CD4-positive, alpha-beta T cell treated with Interleukin-6 at 100 ng/mL for 8 hours (primary cell): ENCODE measurements at regions not wholly inside any gene's neighbourhood (a gene's known extent, or its start where the extent isn't known, plus 50 kb on each side); places are given as distances from the start of the nearest gene placed in this dataset.

Source experiments
- DNase-seq: peaks from one replicate; pipeline ENCODE4 v3.0.0-alpha.2; 2020; ENCODE audit warnings: mixed read lengths, low spot score

- DNase-seq: no peak
These were observed 259.4 kb downstream of the GADD45G start for GRCh38 chr9:89864257-89864656.

- DNase-seq: no peak
These were observed 259.9 kb downstream of the GADD45G start for GRCh38 chr9:89864731-89865130.

GRCh38 chr9:89865357-89865756 is 260.5 kb downstream of the GADD45G start:
- no peak for DNase-seq

GRCh38 chr9:89865981-89866380 is 261.2 kb downstream of the GADD45G start:
- no peak for DNase-seq

- no peak for DNase-seq
These were observed 261.9 kb downstream of the GADD45G start for GRCh38 chr9:89866701-89867100.

GRCh38 chr9:89868100-89868499 is 263.3 kb downstream of the GADD45G start:
- DNase-seq: no peak

GRCh38 chr9:89869793-89870580 is 265.2 kb downstream of the GADD45G start:
- no peak for DNase-seq

GRCh38 chr9:89871871-89872331 is 267.1 kb downstream of the GADD45G start:
- DNase-seq: no peak

GRCh38 chr9:89872426-89872912 is 267.7 kb downstream of the GADD45G start:
- DNase-seq: no peak

- no peak for DNase-seq
These were observed 268.3 kb downstream of the GADD45G start for GRCh38 chr9:89872913-89873707.

GRCh38 chr9:89873801-89874200 is 269.0 kb downstream of the GADD45G start:
- no peak for DNase-seq

- no peak for DNase-seq
These were observed 269.8 kb downstream of the GADD45G start for GRCh38 chr9:89874351-89875321.

GRCh38 chr9:89877051-89878002 is 272.5 kb downstream of the GADD45G start:
- no peak for DNase-seq

GRCh38 chr9:89878003-89878411 is 273.2 kb downstream of the GADD45G start:
- no peak for DNase-seq

GRCh38 chr9:89878687-89879086 is 273.9 kb downstream of the GADD45G start:
- DNase-seq: no peak

- DNase-seq: no peak
These were observed 274.5 kb downstream of the GADD45G start for GRCh38 chr9:89879276-89879675.

- DNase-seq: no peak
These were observed 274.9 kb downstream of the GADD45G start for GRCh38 chr9:89879701-89880100.

GRCh38 chr9:89880161-89880560 is 275.3 kb downstream of the GADD45G start:
- no peak for DNase-seq

GRCh38 chr9:89880721-89881120 is 275.9 kb downstream of the GADD45G start:
- DNase-seq: no peak

GRCh38 chr9:89881431-89881830 is 276.6 kb downstream of the GADD45G start:
- no peak for DNase-seq

- no peak for DNase-seq
These were observed 278.1 kb downstream of the GADD45G start for GRCh38 chr9:89882930-89883361.
